Hippocampal formation (tissue), 2 donors: ENCODE measurements at regions not wholly inside any gene's neighbourhood (a gene's known extent, or its start where the extent isn't known, plus 50 kb on each side); places are given as distances from the start of the nearest gene placed in this dataset.
"Not testable (repeated sequence)": the region's sequence is repeated elsewhere in the genome, so short reads cannot be mapped to it uniquely, and the experiment has no call there.

Source experiments
- DNase-seq, 2 donors: peaks; one replicate each; lab custom pipeline; 2025; lab: John Stamatoyannopoulos, UW

DNA sequence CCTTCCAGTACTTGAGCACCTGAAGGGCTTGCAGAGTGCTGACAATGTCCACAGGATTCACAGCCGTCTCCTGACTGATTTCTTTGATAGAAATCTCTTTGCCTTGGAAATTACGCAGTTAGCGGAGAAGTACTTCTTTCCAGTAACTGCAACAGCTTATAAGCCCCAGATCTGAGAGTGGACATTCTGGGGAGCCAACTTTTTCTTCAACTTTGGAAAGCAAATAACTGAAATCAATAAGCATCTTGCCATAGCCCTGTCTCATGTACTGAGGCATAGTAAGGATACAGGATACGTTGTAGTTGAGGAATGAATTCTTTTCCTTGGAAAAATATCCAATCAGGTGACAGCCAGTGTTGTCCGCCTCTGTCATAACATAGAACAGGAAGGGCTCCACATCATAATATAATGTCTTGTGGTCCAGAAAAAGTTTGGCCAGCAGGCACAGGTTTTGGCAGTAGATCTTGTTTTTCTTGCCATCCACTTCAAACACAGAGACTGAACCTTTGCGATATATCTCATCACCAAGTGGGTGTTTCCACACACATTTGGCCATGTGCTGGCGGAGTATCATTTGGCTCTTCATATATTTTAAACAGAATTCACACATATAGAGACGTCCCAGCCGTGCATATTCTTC, 711.1 kb upstream of the DIAPH2 start:
- DNase-seq, result not testable (repeated sequence)

DNA sequence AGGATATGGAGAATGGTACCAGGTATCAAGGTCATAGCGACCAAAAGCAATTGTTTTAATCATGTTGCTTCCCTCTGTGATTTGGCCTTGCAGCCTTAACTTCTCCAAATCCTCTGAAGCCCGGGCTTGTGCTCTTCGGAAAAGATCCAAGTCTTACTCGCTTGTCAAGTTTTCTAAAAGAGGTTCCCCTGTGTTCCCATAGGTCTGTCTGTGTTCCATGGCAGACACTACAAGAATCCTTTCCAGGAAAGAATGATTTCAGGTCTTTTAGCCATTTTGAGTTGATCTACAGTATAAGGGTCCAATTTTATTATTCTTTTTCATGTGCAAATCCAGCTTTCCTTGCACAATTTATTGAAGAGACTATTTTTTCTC, 710.6 kb upstream of the DIAPH2 start:
- DNase-seq, result no peak

- no peak for DNase-seq
These were observed 709.8 kb upstream of the DIAPH2 start for GRCh38 chrX:95974890-95975289.

GRCh38 chrX:95995583-95995982, 689.1 kb upstream of the DIAPH2 start:
- DNase-seq, result no peak

DNA sequence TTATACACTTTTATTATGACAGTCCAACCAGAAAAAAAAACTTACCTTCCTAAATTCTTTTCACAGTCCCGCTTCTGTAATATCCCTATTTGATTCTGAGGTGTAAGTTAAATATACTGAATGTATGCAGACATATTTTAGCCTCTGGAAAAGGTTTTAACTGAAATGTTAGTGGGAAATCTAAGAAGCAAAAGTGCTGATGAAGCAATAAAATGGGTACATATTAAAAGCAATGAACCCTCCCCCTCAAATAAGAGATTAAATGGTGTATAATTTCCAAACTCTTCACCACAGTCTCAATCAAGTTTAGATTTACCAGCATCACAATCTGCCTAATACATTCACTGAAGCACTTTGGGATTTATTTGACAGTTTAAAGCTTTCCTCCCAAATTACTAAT, 688.3 kb upstream of the DIAPH2 start:
- DNase-seq, result no peak

DNA sequence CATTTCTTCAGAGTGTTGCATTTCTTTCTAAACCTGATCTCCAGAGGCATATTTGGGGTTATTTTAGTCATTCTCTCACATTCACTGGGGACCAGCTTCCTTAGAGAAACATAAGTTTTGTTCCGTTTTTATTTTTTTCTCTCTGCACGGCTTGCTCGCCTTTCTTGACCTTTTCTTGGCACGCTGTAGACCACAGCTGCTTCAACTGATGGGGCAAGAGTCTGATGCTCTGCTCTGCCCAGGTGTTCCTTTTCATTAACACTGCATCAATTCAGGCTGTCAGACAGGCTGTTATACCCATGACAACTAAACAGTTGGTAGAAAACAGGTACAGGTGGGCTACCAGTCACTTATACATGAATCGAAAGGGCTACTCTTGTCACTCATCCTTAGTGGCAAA, 682.2 kb upstream of the DIAPH2 start:
- no peak for DNase-seq

- DNase-seq, result no peak
These were observed 680.3 kb upstream of the DIAPH2 start for GRCh38 chrX:96004386-96004785.

DNA sequence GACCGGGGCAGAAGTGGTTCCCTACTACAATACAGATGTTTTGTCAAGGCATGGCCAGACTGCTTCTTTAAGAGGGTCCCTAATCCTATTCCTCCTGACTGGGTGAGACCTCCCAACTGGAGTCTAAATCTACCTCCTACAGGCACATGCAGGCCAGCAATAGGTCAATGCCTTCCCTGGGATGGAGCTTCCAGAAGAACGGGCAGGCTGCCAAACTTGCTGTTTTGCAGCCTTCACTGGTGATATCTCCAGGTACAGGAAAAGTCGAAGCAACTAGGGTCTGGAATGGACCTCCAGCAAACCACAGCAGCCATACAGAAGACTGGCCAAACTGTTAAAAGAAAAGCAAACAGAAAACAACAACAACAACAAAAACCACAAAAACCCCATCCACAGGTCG, 678.4 kb upstream of the DIAPH2 start:
- DNase-seq, result no peak

- no peak for DNase-seq
These were observed 657.2 kb upstream of the DIAPH2 start for GRCh38 chrX:96027407-96027806.

GRCh38 chrX:96052078-96052477, 632.6 kb upstream of the DIAPH2 start:
- no peak for DNase-seq

- no peak for DNase-seq
These were observed 602.8 kb upstream of the DIAPH2 start for GRCh38 chrX:96081891-96082290.

- no peak for DNase-seq
These were observed 590.0 kb upstream of the DIAPH2 start for GRCh38 chrX:96094616-96095015.

- no peak for DNase-seq
These were observed 586.2 kb upstream of the DIAPH2 start for GRCh38 chrX:96098471-96098870.

DNA sequence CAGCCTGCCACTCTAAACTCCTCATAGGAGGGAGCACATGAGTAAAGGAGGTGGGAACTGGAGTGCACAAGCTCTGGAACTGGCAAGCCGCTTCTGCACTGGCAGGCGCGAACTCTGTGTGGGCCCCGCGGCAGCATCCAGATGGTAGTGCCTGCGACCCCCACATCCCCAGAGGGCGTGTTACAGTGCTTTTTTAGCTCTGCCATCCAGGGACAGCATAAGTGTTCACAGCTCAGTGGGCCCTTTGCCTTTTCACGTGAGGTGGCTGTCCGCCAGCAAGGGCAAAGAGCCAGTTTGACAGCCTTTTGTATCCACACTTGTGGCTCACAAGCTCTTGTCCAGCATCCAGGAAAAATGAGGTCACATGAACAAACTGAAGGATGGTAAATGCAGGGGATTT, 581.6 kb upstream of the DIAPH2 start:
- DNase-seq, result no peak

GRCh38 chrX:96112689-96113088, 572.0 kb upstream of the DIAPH2 start:
- no peak for DNase-seq

DNA sequence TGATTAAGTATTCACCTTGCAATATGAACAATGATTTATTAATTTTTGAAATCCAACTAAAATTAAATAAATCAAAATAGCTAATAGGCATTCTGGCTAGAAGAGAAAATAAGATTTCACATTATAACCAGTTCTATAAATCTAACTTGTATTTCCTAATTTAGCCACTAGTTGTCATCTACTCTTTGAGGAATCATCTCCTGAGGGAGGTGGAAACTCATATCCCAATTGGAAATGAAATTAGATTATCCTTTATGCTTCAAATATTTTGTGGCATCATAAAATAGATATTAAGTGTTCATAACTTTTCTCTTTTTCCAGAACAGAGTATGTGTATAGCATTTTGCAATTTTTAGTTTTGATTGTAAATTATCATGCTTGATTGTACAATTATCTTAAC, 558.5 kb upstream of the DIAPH2 start:
- no peak for DNase-seq

- DNase-seq, result not testable (repeated sequence)
These were observed 556.6 kb upstream of the DIAPH2 start for GRCh38 chrX:96128058-96128457.

- DNase-seq, result no peak
These were observed 543.8 kb upstream of the DIAPH2 start for GRCh38 chrX:96140796-96141195.

DNA sequence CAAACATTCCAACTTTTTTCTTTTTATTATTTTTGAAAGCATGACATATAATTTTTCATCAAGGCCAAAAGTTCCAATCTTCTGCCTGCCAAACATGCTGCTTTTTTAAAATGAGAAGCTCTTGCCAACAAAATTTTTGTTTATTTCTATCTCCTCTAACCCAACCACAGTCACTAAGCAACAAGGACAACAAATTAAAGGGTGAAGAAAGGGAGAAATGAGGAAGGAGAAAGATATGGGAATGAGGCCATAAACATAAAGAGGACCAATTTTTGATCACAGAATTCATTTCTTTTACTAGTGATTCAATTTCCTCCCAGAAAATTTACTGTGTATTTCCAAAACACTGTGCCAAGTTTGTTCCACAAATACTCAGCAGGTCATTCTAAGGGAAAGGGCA, 537.0 kb upstream of the DIAPH2 start:
- no peak for DNase-seq

DNA sequence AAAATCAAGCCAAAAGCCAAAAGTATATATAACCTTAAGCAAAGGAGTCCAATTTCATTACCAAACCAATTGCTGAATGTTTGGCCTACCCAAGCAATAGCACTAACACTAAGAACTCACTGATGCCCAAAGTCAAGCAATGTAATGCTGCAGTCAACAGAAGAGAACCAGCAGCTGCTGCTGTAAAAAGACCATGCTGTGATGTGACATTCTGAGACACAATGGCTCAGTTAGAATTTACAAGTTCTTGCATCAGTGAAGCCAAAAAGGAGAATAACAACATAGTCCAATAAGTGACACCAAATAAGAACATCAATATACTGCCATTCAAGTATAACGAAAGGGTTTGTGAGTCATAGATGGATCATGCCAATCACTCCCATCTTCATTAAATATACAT, 514.0 kb upstream of the DIAPH2 start:
- DNase-seq, result no peak

DNA sequence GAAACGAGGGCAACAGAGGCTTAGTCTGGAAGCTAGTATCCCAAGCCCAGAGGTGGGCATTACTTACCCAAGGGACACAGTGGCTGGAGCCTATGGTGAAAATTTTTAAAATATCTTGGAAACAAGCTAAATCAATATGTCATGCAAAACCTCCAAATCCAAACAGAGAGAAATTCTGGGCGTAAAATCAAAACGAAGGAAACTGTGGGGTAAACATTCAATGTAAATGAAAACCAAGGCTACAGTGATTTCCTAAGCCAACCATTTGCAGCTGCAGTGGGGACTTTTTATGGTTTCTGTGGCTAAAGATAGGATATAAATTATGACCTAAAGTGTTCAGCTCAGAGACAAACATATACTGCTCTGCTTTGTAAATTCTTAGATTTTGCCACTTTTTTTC, 507.7 kb upstream of the DIAPH2 start:
- no peak for DNase-seq

- DNase-seq, result no peak
These were observed 503.0 kb upstream of the DIAPH2 start for GRCh38 chrX:96181605-96182004.

DNA sequence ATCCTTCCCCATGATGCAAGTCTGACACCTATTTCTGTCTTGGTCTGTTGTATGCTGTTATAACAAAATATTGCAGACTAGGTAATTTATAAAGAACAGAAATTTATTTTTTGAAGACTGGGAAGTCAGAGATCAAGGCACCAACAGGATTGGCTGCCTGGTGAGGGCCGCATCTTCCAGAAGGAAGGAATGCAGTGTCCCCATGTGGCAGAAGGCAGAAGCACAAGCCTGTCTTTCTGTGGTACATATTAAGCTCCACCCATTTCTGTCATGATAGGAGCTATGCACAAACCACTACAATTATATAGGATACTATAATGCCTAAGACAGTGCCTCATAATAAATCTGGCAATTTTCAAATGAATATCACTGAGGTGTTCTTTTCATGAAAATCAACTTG, 502.3 kb upstream of the DIAPH2 start:
- no peak for DNase-seq

- DNase-seq, result no peak
These were observed 501.3 kb upstream of the DIAPH2 start for GRCh38 chrX:96183391-96183790.

GRCh38 chrX:96183843-96184242, 500.8 kb upstream of the DIAPH2 start:
- DNase-seq, result no peak
